Activated CD4-positive, CD25-positive, alpha-beta regulatory T cell treated with anti-CD3 and anti-CD28 coated beads, Interleukin-2, amount 50 U/mL, for 24 hours (primary cell): ENCODE measurements at regions not wholly inside any gene's neighbourhood (a gene's known extent, or its start where the extent isn't known, plus 50 kb on each side); places are given as distances from the start of the nearest gene placed in this dataset.
"Not testable (repeated sequence)": the region's sequence is repeated elsewhere in the genome, so short reads cannot be mapped to it uniquely, and the experiment has no call there.

Experiments used
- ATAC-seq, 2 donors: fragments of 150-1000 bp; cut with Tn5 transposase; one replicate each; pipeline ENCODE4 v1.10.0; 2021; ENCODE audit warnings: mild to moderate bottlenecking in 1 of 2, moderate library complexity in 1 of 2

DNA sequence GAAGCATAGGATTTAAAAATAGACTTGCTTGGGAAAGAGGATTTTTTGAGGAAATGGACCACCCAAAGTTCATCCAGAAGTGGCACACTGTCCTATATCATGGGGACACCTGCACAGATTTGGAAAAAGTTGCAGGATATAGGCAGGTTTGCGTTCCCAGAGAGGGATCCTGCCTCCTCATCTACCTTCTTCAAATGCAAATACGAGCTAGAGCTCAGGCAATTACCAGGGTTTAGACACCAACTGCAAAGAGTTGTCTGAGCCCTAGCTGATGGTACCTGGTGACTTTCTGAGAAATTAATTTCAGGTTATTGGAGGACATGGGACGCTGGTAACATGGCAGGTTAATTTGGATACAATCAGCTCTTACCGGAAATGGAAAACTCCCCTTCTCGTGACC is 423.7 kb upstream of the MTPN start:
- no peak for ATAC-seq

DNA sequence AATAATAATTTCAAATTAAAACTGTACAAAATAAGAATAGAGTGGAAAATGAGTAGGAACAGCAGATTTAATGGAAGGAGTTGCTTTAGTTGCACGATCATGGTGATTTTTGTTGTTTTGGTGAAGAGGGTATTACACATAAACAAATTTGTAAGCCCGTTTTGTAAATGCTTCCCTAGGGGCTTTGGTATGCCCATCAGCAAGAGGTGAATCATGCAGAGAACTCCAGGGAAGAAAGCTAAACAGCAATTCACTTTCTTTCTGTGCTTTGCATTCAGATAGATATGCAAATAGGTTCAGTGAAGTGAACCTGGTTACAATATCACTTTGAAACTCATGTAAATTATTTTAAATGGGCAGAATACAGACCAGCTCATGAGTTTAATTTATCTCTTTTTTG is 422.2 kb upstream of the MTPN start:
- ATAC-seq: no peak

DNA sequence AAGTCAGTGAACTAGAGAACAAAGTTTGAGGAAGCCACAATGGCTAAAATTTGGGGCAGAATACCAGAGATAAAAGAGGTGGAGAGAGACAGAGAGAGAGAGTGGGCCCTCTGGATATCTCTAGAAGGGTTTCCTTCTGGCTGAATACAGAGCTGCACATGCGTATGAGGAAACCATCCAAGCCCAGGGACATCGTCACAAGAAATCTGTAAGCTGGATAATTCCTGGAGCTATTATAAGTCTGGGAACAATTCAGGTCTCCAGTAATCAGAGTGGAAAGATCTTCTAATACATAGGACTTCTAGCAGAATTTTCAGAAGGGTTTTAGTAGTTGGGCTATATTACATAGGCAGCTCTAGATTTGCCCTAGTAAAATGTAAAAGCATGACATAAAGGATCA is 415.7 kb upstream of the MTPN start:
- no peak for ATAC-seq

DNA sequence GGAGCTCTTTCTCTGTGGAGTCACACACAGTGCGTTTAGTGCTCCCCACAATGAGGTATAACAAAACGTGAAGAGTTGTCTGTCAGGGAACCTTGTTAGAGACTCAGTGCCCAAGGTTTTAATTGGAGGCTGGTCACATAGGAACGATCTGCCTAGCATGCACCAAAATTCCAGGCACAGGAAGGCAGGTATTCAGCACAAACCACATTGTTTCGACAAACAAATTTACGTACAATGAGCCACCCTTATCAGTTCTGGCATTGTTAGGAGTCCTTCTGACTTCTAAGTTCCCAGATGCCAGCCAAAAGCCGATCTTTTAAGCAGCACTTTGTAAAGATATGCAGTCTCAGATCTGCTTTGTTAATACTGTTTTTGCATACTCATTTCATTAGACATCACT is 414.2 kb upstream of the MTPN start:
- ATAC-seq: no peak

DNA sequence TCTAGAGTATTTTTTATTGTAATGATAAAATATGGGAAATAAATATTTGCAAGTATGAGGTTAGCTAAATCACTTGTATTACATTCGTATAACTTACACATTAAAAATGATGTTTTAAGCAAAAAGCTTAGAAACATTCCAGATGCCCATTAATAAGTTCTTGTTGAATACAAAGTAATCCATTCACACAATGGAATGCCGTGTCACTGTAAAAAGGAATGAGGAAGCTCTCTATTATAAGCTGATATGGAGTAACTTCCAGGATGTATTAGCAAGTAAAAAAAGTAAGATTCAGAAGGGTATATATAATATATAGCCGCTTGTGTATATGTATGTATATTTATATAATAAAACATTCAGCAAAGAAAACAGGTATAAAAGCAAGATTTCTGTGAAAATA is 412.8 kb upstream of the MTPN start:
- no peak for ATAC-seq

DNA sequence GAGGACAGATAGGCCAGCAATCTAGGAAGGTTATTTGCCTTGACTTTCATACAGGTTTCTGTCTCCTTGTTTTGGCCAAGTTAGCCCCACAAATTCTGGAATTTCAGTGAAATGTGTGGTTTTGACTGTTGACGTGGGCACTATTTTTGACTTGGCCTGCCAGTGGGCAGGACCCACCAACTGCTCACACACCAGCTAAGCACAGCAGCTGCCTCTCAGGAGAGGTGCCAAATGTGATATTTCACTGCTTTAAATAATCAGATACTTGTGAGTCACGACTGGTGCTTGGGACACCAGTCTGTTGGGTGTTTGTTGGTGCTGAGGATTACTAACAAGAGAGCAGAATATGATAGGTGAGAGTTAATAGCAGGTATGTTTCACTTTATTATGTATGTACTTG is 409.7 kb upstream of the MTPN start:
- ATAC-seq: no peak

DNA sequence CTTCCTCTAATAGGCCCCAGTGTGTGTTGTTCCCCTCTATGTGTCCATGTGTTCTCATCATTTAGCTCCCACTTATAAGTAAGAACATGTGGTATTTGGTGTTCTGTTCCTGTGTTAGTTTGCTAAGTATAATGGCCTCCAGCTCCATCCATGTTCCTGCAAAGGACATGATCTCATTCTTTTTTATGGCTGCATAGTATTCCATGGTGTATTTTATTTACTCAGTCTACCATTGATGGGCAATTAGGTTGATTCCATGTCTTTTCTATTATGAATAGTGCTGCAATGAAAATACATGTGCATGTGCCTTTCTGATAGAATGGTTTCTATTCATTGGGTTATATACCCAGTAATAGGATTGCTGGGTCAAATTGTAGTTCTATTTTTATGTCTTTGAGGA is 394.2 kb upstream of the MTPN start:
- not testable (repeated sequence) for ATAC-seq

DNA sequence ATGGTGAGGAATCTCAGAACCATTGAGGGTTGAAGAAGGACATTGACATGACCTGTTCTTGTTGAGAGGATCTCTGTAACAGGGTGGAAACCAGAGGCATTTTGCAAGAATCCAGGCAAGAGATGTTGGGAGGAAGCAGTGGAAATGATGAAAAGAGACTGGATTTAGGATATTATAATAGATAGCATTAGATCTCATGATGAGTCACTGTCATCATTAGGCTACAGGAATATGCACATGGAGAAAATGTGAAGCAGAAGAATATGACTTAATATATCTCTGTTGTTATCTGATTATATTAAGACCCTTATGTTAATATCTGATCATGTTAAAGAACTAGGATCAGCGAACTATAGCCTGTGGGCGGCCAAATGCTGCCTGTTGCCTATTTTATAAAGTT is 393.0 kb upstream of the MTPN start:
- no peak for ATAC-seq

DNA sequence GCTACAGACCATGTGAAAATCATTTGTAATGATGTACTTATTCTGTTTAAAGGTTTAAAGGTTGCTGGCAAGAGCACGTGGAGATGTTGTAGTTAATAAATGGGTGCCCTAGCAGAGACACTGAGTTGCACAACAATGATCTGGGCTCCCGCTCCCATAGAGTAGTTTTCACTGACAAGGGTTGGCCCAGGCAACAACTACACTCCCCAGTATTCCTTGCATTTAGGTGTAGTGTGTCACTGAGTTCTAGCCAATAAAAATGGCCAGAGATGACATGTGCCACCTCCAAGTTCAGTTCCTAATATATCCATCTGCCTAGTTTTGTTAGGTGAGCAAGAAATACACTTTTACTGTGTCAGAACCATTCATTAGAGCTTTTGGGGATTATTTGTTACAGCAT is 392.1 kb upstream of the MTPN start:
- no peak for ATAC-seq

DNA sequence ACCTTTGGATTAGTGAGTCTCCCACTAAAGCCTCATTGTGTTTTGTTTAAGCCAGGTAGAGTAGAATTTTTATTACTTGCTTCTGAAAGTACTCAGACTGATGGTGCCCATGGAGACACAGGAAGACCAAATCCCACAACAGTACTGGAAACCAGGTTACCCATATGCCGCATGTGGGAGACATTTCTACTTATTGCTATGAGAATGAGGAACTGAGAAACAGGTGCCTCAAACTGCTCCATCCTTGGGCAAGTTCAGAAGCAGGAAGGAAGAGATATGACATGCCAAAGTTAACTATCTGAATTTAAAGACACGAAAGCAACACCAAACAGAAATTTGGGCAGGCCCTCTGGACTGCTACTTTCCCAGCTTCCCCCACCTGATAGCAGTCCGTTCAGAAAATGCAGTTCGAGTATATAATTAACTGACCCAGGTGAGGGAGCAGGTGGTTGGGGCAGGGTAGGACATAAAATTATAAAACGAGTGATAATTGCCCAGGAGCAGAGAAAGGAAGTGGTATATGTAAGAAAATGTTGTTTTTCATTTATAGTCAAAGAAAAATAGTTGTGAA is 382.3 kb upstream of the MTPN start:
- ATAC-seq: no peak

DNA sequence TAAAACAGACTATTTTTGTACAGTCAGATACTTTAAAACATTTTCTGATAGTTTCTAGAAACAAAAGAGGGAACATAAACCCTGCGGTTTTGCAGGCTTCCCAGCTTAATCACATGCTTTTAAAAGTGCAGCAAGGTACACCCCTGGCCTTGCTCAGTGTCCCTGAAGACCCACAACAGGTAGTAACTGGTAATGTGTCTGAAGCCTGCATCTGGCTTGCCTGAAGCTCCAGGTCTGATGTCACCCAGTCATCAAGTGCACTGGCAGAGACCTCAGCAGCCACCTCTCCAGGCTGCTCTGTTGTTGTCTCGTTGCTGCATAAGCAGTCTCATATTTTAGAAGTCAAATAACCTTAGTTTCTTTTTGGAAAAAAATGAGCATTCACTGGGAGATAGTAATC is 376.1 kb upstream of the MTPN start:
- no peak for ATAC-seq

DNA sequence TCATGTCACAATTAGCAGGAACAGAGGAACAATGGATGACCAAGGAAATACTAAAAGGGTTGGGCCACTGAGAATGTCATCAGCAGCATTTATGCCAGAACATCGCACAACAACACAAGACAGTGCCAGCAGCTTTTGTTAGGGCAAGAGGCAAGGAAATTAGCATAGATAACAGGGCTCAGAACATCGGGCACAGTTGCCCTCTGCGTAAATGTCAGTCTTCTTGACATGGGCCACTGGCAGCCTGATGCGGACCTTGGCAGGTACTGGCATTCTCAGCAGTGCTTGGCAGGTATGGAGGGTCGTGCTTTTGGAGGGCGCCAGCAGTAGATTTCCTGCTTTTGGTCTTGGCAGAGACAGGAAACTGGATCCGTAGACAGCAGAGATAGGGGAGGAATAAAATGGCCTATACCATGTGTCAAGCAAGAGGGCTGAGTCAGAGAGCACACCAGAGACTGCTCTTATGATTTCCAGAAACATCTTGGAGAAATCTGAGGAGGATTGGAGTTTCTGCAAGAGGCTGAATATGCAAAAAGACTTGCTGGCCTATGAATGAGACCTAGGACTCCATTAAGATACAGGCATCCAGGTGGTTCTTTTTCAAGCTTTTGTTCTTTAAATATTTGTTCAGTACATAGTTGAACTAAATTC is 371.5 kb upstream of the MTPN start:
- ATAC-seq: no peak

DNA sequence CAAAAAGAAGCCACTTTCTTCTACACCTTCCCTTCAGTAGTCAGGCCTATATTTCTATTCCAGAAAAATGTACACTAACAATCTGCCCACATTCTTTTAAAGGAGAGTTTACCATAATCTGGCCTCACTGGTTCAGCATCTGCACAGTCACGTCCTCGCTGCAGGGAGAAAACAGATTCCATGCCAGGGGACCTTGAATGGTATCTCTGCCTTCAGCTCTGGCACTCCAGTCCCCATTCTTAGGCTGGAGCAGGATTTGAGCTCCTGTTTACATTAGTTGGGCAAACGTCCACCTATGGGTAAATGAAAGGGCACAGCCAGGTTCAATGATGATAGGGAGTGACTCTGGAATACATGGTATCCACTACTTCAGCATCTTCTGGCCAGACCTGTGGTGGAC is 371.0 kb upstream of the MTPN start:
- ATAC-seq: no peak

DNA sequence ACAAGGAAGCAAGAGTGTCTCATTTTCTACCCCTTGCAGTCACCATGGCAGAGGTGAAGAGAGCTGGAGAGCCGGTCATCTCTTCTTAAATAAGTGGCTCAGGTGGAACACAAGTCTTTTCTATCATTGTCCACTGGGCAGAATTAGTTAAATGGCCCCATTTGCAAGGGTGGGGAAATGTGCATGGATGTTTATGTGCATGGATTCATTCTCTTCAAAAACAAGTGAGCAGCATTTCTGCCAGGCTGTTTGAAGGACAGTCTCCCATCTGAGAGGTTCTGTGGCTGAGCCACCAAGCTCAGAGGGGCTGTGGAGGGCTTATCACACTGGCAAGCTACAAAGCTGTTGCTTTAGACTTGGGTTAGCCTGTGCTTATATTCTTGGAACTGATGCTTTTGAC is 370.3 kb upstream of the MTPN start:
- ATAC-seq: no peak

DNA sequence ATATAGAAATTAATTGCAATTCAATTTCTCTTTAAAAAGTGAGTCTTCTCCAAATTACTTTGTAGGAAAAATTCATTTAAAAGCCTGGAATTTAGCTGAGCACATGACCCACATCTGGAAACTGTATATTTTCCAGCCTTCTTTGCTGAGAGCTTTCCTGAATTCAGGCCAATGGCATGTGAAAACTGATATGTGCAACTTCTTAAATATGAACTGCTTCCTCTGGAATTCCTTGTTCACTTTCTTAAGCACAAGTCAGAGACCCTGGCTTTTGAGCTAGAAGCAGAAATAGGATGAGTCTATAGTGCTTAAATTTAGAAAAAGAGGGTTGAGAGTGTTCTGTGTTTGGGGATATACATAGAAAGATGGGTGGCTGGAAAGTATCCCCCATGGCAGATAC is 365.1 kb upstream of the MTPN start:
- ATAC-seq: no peak

DNA sequence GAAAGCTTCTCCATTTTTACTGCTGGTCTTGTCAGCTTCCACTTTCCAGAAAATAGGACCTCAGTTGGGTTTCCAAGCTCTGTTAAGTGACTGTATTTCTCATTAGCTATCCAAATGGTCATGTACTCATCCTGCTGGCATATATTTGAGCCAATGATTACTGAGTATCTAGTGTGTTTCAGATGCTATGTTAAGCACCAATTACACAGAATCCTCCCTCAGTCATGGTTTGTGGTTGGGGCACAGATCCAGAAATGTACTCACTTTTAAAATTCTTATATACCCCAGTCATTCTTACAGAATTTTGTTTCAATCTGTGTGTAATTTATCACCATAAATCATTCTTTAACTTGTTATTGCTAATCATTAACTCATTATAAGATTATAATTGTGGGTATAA is 362.3 kb upstream of the MTPN start:
- no peak for ATAC-seq

DNA sequence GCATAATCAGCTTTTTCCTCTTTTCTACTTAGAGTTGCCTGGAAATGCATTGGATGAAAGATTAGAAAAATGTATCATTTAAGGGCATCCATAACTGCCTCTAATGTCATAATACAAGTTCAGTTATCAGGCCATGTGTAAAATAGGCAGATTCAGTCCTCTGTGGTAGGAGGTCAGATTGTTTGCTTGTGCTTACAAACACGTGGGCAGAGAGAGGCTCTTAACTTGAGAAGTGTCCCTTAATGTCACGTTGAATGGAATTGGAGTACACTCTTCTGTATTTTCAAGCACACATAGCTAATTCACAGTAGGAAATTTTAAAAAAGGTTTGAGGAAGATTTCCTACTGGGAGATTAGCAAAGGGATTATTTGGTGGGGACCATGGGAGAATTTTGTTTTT is 359.8 kb upstream of the MTPN start:
- ATAC-seq: no peak

DNA sequence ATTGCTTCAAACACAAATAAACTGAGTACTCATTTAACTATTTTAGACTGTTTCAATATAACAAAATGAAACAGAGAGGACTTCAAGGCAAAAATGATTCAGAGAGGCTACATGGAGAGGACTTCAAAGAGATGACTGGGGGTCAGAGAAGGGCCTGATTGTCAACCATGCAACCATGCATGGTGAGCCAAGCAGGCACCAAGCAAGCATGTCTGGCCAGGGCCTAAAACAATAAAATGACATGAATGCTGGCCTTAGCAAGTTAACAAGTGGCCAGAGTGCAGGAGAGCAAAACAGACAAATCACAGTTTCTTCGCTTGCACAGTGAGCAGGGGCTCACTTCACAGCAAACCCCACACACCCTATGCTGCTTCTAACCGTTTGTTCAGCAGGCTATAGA is 356.5 kb upstream of the MTPN start:
- ATAC-seq: no peak

DNA sequence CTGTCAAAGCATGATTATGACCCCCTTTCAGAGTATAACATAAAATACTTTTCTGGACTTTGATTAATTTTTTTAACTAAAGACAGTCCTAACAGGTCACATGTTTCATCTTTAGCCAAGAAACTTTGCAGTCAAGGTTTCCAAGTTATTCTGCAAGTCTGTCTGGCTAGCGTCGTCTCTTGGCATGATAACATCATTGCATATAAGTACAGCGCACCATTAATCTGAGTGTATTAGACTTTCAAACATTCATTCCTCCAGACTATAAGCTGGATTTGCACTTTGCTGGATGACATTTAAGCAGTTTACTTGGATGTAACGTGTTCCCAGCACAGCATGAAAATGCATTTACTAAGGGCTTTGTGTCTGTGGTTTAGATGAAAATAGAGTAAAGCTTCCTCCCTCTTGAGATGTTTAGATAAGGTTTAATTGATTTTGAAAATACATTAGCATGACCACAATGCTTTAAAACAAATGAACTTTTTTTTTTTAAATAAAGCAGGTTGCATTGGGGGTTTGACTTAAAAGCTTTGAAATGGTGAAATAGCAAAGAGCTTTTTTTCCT is 349.0 kb upstream of the MTPN start:
- no peak for ATAC-seq

DNA sequence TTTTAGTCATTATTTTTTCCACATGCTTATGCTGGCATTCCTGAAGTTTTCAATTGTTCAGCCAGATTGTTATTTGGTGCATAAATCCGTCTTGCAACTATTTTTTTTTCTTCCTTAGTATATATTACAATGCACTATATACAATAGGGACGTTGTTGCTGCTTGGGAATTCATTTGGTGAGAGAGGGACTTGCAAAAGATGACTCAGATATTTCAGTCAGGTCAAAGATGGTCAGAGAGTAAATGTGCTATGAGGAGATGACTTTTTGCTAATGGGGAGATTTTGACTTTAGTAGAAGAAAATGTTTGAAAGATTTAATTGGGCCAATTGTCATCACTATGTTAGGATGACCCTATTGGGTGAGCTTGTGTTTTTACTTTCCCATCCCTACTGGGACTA is 348.4 kb upstream of the MTPN start:
- ATAC-seq: no peak

DNA sequence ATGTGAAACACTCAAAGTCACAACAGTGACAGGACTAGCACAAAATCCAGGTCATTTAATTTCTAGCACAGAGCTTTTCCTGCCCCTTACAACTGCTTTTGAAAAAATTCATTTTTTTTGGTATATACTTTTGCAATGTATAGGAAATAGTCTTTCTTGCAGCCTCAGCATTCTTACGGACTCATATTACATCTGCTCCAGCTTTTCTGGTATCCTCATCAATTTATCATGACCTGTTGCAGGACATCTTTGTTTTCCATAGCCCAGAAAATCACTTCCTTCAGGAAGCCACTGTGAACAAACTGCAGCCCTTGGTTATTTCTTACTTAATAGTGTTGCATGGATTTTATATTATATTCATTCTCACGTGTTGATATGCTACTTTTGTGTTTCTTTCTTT is 347.9 kb upstream of the MTPN start:
- ATAC-seq: no peak

DNA sequence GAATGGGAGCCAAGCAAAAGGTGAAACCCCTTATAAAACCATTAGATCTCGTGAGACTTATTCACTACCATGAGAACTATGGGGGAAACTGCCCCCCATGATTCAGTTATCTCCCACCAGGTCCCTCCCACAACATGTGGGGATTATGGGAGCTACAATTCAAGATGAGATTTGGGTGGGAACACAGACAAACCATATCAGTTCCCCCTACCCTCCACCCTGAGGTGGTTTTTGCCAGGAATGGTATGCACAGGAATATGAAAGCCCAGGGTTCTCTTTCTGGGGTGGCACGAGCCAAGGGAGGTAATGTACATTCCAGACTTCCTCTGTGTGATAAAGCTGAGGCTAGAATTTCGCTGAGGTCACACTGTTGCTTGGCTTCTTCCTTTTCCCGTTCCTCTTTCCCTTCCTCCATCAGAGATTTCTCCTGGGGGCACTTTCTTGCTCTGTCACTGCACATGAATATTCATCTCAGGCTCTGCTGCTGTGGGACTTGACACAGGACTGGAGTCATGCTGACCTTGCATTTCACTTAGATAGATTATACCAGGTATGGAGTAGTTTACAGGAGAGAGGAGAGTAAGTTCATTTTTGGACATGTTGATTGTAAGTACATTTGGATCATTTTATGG is 347.0 kb upstream of the MTPN start:
- ATAC-seq: no peak

DNA sequence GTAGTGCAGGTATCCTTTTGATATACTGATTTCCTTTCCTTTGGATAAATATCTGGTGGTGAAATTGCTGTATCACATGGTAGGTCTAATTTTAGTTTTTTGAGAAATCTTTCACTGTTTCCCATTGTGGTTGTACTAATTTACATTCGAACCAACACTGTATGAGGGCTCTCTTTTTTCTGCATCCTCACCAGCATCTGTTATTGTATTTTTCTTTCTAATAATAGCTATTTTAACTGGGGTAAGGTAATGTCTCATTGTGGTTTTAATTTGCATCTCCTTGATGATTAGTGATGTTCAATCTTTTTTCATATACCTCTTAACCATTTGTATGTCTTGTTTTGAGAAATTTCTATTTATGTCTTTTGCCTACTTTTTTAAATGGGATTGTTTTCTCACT is 335.4 kb upstream of the MTPN start:
- no peak for ATAC-seq

DNA sequence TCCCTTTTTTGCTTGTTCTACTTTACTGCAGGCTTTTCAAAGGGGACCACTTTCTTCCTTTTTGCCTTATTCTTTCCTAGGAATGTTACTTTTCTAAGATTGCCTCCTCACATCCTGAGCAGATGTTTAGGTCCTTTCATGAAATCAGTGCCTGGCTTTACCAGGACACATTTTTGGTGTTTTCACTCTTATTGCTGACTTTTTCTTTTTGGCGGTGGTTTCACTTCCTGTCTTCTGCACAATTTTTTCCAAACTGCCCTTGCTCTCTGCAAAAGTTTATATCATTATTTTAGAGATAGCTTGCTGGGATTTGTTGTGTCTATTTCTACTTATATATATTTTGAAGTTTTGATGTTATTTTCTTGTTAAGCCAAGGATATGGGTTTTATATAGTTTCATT is 332.2 kb upstream of the MTPN start:
- no peak for ATAC-seq

DNA sequence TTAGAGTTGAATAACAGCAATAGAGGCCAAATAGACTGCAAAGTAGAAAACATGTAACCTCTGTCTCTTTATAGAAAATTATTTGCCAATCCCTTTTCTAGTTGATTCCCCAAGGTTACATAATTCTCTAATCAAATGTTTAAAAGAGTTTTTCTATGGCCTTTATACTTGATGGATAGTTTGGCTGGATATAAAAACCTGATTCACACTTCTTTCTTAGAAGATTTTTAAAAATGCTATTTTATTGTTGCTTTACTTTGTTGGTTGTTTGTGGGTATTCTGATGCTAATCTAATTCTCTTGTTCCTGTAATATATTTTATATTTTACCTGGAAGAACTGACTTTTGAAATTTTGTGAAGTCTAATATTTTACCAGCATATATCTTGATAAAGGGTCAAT is 331.1 kb upstream of the MTPN start:
- ATAC-seq: no peak
